ENCODE measurements at regions not wholly inside any gene's neighbourhood (a gene's known extent, or its start where the extent isn't known, plus 50 kb on each side); places are given as distances from the start of the nearest gene placed in this dataset.

- H3K27ac ChIP-seq, result no peak overlapping the region
- no peaks in the 10 kb centered on the region for H3K27me3 ChIP-seq
- WGBS, 2 donors, result 77 to 94% methylated on average over 2 of the region's 2 CpGs
- no peaks in the 10 kb centered on the region for H3K4me1 ChIP-seq
- H3K9me3 ChIP-seq, result no peaks in the 10 kb centered on the region
- no peaks in the 10 kb centered on the region for H3K36me3 ChIP-seq (replicated peaks in 1 of 2; ENCODE audit: insufficient read depth in 1 of 2, low read depth in 2 of 2)
- DNase-seq (no peak), ATAC-seq (no peak)
- TF ChIP-seq POLR2A (IDR thresholded peaks at IDR 0.05) (no peak), CTCF (IDR thresholded peaks at IDR 0.05) (no peak)
- intact Hi-C loops (cut with DNase I), result no loop called here
- no peak overlapping the region for H3K4me3 ChIP-seq
Measured at GRCh38 chr6:106035655-106036054, 50.5 kb upstream of the PRDM1 start.

- Histone ChIP-seq H3K27me3 (no peaks in the 10 kb centered on the region), H3K4me3 (no peak overlapping the region), H3K36me3 (replicated peaks in 1 of 2; ENCODE audit: insufficient read depth in 1 of 2, low read depth in 2 of 2) (no peaks in the 10 kb centered on the region), H3K9me3 (no peaks in the 10 kb centered on the region), H3K27ac (no peak overlapping the region), H3K4me1 (no peaks in the 10 kb centered on the region)
- WGBS, 2 donors, result 59 to 88% methylated on average over 2 of the region's 2 CpGs
- DNase-seq (no peak), ATAC-seq (no peak)
- intact Hi-C loops (cut with DNase I), result no loop called here
- TF ChIP-seq CTCF (IDR thresholded peaks at IDR 0.05) (no peak), POLR2A (IDR thresholded peaks at IDR 0.05) (no peak)
Measured at GRCh38 chr6:106033806-106034205, 52.3 kb upstream of the PRDM1 start.

GRCh38 chr6:106027758-106028157 lies 58.4 kb upstream of the PRDM1 start:
- DNase-seq, result no peak
- no peaks in the 10 kb centered on the region for H3K9me3 ChIP-seq
- ATAC-seq, result no peak
- H3K27ac ChIP-seq, result no peak overlapping the region
- H3K36me3 ChIP-seq (replicated peaks in 1 of 2; ENCODE audit: insufficient read depth in 1 of 2, low read depth in 2 of 2), result no peaks in the 10 kb centered on the region
- H3K4me1 ChIP-seq, result no peaks in the 10 kb centered on the region
- no peak overlapping the region for H3K4me3 ChIP-seq
- no peaks in the 10 kb centered on the region for H3K27me3 ChIP-seq
- intact Hi-C loops (cut with DNase I), result no loop called here
- TF ChIP-seq CTCF (IDR thresholded peaks at IDR 0.05) (no peak), POLR2A (IDR thresholded peaks at IDR 0.05) (no peak)

- intact Hi-C loops (cut with DNase I), result no loop called here
- WGBS, 2 donors, result 53 to 55% methylated on average over 17 of the region's 17 CpGs
- Histone ChIP-seq H3K4me1 (no peaks in the 10 kb centered on the region), H3K9me3 (no peaks in the 10 kb centered on the region), H3K27ac (no peak overlapping the region), H3K4me3 (no peak overlapping the region), H3K36me3 (replicated peaks in 1 of 2; ENCODE audit: insufficient read depth in 1 of 2, low read depth in 2 of 2) (no peaks in the 10 kb centered on the region), H3K27me3 (no peaks in the 10 kb centered on the region)
- TF ChIP-seq POLR2A (IDR thresholded peaks at IDR 0.05), result no peak
- no peak for TF ChIP-seq CTCF (IDR thresholded peaks at IDR 0.05)
- DNase-seq (no peak), ATAC-seq (no peak)
Measured at GRCh38 chr6:106026748-106027715, 59.1 kb upstream of the PRDM1 start.

GRCh38 chr6:106025655-106026054 lies 60.5 kb upstream of the PRDM1 start:
- Histone ChIP-seq H3K36me3 (replicated peaks in 1 of 2; ENCODE audit: insufficient read depth in 1 of 2, low read depth in 2 of 2) (no peaks in the 10 kb centered on the region), H3K4me3 (no peak overlapping the region), H3K27me3 (no peaks in the 10 kb centered on the region), H3K27ac (no peak overlapping the region), H3K4me1 (no peaks in the 10 kb centered on the region), H3K9me3 (no peaks in the 10 kb centered on the region)
- DNase-seq (no peak), ATAC-seq (no peak)
- no peak for TF ChIP-seq POLR2A (IDR thresholded peaks at IDR 0.05)
- TF ChIP-seq CTCF (IDR thresholded peaks at IDR 0.05), result no peak
- intact Hi-C loops (cut with DNase I), result no loop called here

Data from body of pancreas (tissue), 4 donors.